ENCODE measurements at regions not wholly inside any gene's neighbourhood (a gene's known extent, or its start where the extent isn't known, plus 50 kb on each side); places are given as distances from the start of the nearest gene placed in this dataset.

DNA sequence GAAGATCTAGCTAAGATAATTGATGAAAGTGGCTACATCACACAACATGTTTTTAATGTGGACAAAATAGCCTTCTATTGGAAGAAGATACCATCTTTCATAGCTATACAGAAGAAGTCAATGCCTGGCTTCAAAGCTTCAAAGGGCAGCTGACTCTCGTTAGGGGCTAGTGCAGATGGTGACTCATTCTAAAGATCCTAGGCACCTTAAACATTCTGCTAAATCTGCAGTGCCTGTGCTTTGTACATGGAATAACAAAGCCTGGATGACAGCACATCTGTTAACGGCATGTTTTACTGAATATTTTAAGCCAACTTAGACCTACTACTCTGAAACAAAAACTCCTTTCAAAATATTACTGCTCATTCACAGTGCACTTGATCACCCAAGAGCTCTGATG, 65.6 kb upstream of the USP24 start:
- Histone ChIP-seq H3K4me3 (no peak overlapping the region), H3K27ac (no peak overlapping the region), H3K27me3 (no peaks in the 10 kb centered on the region), H3K4me1 (peaks cover 0 to 10% of the 10 kb centered on the region in 2 donors), H3K36me3 (no peaks in the 10 kb centered on the region), H3K9me3 (no peaks in the 10 kb centered on the region)
- no peak for DNase-seq (ENCODE audit: low spot score)
- TF ChIP-seq CTCF (IDR thresholded peaks at IDR 0.05): no peak

- no peak for DNase-seq (ENCODE audit: low spot score)
- Histone ChIP-seq H3K27ac (no peak overlapping the region), H3K9me3 (no peaks in the 10 kb centered on the region), H3K4me1 (peaks cover 0 to 16% of the 10 kb centered on the region in 2 donors), H3K36me3 (no peaks in the 10 kb centered on the region), H3K4me3 (no peak overlapping the region), H3K27me3 (no peaks in the 10 kb centered on the region)
- TF ChIP-seq CTCF (IDR thresholded peaks at IDR 0.05): no peak
Observed at GRCh38 chr1:55279627-55280026, 64.5 kb upstream of the USP24 start.

DNA sequence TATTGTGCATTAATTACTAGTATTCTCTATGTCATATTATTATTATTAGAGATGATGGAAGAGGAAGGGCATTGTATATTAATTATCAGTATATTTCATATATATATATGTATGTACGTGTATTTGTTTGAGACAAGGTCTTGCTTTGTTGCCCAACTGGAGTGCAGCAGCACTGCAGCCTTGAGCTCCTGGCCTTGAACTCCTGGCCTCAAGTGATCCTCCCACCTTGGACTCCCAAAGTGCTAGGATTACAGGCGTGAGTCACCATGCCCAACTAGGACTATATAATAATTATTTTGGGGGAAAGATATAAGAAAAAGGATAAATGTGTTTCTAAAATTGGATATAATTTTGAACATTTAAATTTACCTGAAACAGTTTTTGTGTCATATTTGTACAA, 63.2 kb upstream of the USP24 start:
- no peak for DNase-seq (ENCODE audit: low spot score)
- peaks cover 0 to 16% of the 10 kb centered on the region in 2 donors for H3K4me1 ChIP-seq
- TF ChIP-seq CTCF (IDR thresholded peaks at IDR 0.05): no peak
- H3K27ac ChIP-seq: no peak overlapping the region
- H3K4me3 ChIP-seq: no peak overlapping the region
- no peaks in the 10 kb centered on the region for H3K9me3 ChIP-seq
- no peaks in the 10 kb centered on the region for H3K27me3 ChIP-seq
- H3K36me3 ChIP-seq: no peaks in the 10 kb centered on the region

DNA sequence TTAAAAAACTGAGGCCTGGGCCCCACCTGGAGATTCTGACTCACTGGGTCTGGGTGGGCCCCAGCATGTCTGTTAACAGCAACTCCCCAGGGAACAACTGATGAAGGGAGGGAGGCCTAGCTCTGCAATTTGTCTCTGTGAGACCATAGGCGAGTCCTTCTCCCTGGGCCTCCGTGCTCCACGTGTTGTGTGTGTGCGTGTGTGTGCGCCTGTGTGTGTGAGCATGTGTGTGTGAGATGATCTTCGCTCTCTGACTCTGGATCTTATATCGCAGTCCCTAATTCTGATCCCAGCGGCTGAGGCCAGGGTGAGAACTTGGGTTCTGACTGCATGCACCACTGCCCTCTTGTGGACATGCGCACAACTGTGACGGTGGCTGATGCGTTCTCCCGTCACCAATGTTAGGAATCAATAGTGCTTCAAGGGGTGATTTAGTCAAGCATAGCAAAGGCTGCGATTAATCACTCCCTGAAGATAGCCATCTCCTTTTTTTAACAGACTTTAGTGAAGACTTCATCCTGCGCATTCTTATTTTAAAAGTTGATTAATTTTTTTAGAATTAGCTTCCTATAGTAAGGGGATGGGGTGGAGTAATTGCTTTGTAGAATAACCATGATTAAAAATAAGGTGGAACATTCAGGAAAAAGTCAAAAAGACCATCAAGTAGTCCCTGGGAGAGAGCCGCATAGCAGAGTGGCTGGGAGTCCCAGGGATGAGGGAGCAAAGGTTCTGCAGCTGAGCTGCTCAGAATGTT, 62.4 kb upstream of the USP24 start:
- peak; percentile 86 for DNase-seq (ENCODE audit: low spot score)
- H3K9me3 ChIP-seq: no peaks in the 10 kb centered on the region
- H3K27me3 ChIP-seq: no peaks in the 10 kb centered on the region
- no peak overlapping the region for H3K4me3 ChIP-seq
- H3K36me3 ChIP-seq: no peaks in the 10 kb centered on the region
- peak; percentile 79 to 84 for TF ChIP-seq CTCF (IDR thresholded peaks at IDR 0.05)
- peaks cover 0 to 16% of the 10 kb centered on the region in 2 donors for H3K4me1 ChIP-seq
- peak overlapping the region in 1 of 2 donors; percentile 45 for H3K27ac ChIP-seq

DNA sequence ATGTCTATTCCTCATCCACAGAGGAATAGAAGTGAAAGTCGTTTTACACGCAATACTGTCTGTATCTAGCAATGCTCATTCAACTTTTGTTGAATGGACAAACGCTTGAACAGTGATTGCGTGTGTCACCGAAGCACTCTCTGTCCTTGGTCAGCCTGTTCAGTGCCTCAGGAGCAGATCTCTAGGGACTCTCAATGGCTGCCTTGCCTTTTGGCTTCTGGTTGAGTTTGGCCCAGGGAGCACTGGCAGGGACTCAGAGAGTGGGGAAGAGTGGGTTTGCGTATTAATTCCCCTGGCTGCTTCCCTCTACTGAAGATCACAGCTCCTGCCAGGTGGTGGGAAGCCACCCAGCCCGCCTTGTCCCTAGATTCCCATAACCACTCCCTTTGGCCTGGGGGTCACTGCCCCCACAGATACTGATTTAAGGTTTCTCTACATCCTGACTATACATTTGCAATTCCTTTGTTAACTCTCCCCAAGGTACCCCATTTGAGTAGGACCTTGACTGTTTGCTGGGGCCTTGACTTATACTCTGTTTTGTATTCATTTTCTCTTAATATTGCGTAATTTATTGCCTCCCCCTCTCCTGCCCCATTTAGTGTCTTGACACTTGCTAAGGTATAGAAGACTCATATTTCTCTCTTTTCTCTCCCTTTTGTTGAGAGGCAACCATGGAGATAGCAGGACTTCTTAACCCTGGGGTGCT, 61.7 kb upstream of the USP24 start:
- Histone ChIP-seq H3K9me3 (no peaks in the 10 kb centered on the region), H3K27ac (peak overlapping the region in 1 of 2 donors; percentile 45), H3K4me1 (peaks cover 0 to 16% of the 10 kb centered on the region in 2 donors), H3K27me3 (no peaks in the 10 kb centered on the region), H3K36me3 (no peaks in the 10 kb centered on the region), H3K4me3 (no peak overlapping the region)
- no peak for DNase-seq (ENCODE audit: low spot score)
- TF ChIP-seq CTCF (IDR thresholded peaks at IDR 0.05): no peak
